ENCODE measurements at regions not wholly inside any gene's neighbourhood (a gene's known extent, or its start where the extent isn't known, plus 50 kb on each side); places are given as distances from the start of the nearest gene placed in this dataset.
A peak's percentile ranks its signal among the peaks of the same experiment; 100 is the strongest.
"Not testable (repeated sequence)": the region's sequence is repeated elsewhere in the genome, so short reads cannot be mapped to it uniquely, and the experiment has no call there.

GRCh38 chr12:83476006-83476405, 789.3 kb downstream of the TMTC2 start:
- no peak for DNase-seq (ENCODE audit: low spot score)

GRCh38 chr12:83474369-83474768, 787.7 kb downstream of the TMTC2 start:
- DNase-seq (ENCODE audit: low spot score): no peak

- no peak for DNase-seq (ENCODE audit: low spot score)
These were observed 786.8 kb downstream of the TMTC2 start for GRCh38 chr12:83473408-83474095.

GRCh38 chr12:83472772-83473171, 786.1 kb downstream of the TMTC2 start:
- no peak for DNase-seq (ENCODE audit: low spot score)

- no peak for DNase-seq (ENCODE audit: low spot score)
These were observed 785.6 kb downstream of the TMTC2 start for GRCh38 chr12:83472350-83472749.

GRCh38 chr12:83471341-83471740, 784.6 kb downstream of the TMTC2 start:
- no peak for DNase-seq (ENCODE audit: low spot score)

- no peak for DNase-seq (ENCODE audit: low spot score)
These were observed 784.0 kb downstream of the TMTC2 start for GRCh38 chr12:83470749-83471148.

- DNase-seq (ENCODE audit: low spot score): no peak
These were observed 782.5 kb downstream of the TMTC2 start for GRCh38 chr12:83468988-83469908.

GRCh38 chr12:83465632-83466031, 778.9 kb downstream of the TMTC2 start:
- DNase-seq (ENCODE audit: low spot score): no peak

GRCh38 chr12:83462419-83462818, 775.7 kb downstream of the TMTC2 start:
- DNase-seq (ENCODE audit: low spot score): peak; percentile 2

GRCh38 chr12:83461336-83461935, 774.7 kb downstream of the TMTC2 start:
- DNase-seq (ENCODE audit: low spot score): no peak

GRCh38 chr12:83451189-83451588, 764.5 kb downstream of the TMTC2 start:
- no peak for DNase-seq (ENCODE audit: low spot score)

- DNase-seq (ENCODE audit: low spot score): no peak
These were observed 747.9 kb downstream of the TMTC2 start for GRCh38 chr12:83434600-83434999.

- DNase-seq (ENCODE audit: low spot score): no peak
These were observed 745.5 kb downstream of the TMTC2 start for GRCh38 chr12:83432176-83432719.

- not testable (repeated sequence) for DNase-seq (ENCODE audit: low spot score)
These were observed 741.0 kb downstream of the TMTC2 start for GRCh38 chr12:83427586-83428136.

GRCh38 chr12:83414981-83415380, 728.3 kb downstream of the TMTC2 start:
- DNase-seq (ENCODE audit: low spot score): no peak

GRCh38 chr12:83408851-83409250, 722.1 kb downstream of the TMTC2 start:
- DNase-seq (ENCODE audit: low spot score): no peak

GRCh38 chr12:83408146-83408545, 721.4 kb downstream of the TMTC2 start:
- no peak for DNase-seq (ENCODE audit: low spot score)

- no peak for DNase-seq (ENCODE audit: low spot score)
These were observed 717.8 kb downstream of the TMTC2 start for GRCh38 chr12:83404521-83404920.

- no peak for DNase-seq (ENCODE audit: low spot score)
These were observed 703.5 kb downstream of the TMTC2 start for GRCh38 chr12:83390186-83390585.

- DNase-seq (ENCODE audit: low spot score): no peak
These were observed 702.7 kb downstream of the TMTC2 start for GRCh38 chr12:83389237-83389996.
